Gastroesophageal sphincter (tissue), 4 donors: ENCODE measurements at regions not wholly inside any gene's neighbourhood (a gene's known extent, or its start where the extent isn't known, plus 50 kb on each side); places are given as distances from the start of the nearest gene placed in this dataset.

ENCODE experiments used
- ATAC-seq: fragments of 150-250 bp; one replicate; pipeline ENCODE4 v1.9.1; 2016; ENCODE audit warnings: mild to moderate bottlenecking, moderate library complexity
- H3K27ac ChIP-seq, 4 donors: fragments of 200-600 bp; sonication (generic) in 3 of 4; 1 replicate in 3 of 4; 2 replicates in 1 of 4; pipeline ENCODE4 v1.5.1; 2016 to 2019
- H3K27me3 ChIP-seq: fragments of 200-600 bp; sonication (generic); one replicate; pipeline ENCODE4 v1.5.1; 2019
- H3K36me3 ChIP-seq, 2 donors: fragments of 200-600 bp; sonication (generic); one replicate each; pipeline ENCODE4 v1.5.1; 2019; ENCODE audit warnings: control low read depth in 1 of 2
- H3K4me1 ChIP-seq, 3 donors: fragments of 200-600 bp; sonication (generic); 1 replicate in 2 of 3; 2 replicates in 1 of 3; pipeline ENCODE4 v1.5.1; 2016 to 2019; ENCODE audit warnings: control low read depth in 2 of 3
- H3K4me3 ChIP-seq, 2 donors: fragments of 200-600 bp; sonication (generic); one replicate each; pipeline ENCODE4 v1.5.1; 2019; ENCODE audit warnings: mild to moderate bottlenecking in 1 of 2, moderate library complexity in 1 of 2
- H3K9me3 ChIP-seq, 3 donors: fragments of 200-600 bp; sonication (generic); one replicate each; pipeline ENCODE4 v1.5.1; 2017 to 2019; ENCODE audit warnings: control low read depth in 2 of 3
- CTCF ChIP-seq, 4 experiments: fragments of 200-600 bp in 2 of 4; fragments of 450-650 bp in 2 of 4; sonication (generic) in 1 of 4; IDR thresholded peaks; one replicate each; pipeline ENCODE4 v1.5.1; 2017 to 2019; ENCODE audit warnings: antibody characterized with exemption in 4 of 4, mild to moderate bottlenecking in 2 of 4, moderate library complexity in 2 of 4
- EP300 ChIP-seq: sonication (generic); formaldehyde crosslinking; IDR thresholded peaks from one replicate; pipeline ENCODE4 v1.6.1; 2017; ENCODE audit warnings: antibody characterized with exemption, mild to moderate bottlenecking
- POLR2A ChIP-seq, 2 donors: fragments of 450-650 bp; IDR thresholded peaks; one replicate each; pipeline ENCODE4 v1.6.1; 2017; ENCODE audit warnings: antibody characterized with exemption in 2 of 2, mild to moderate bottlenecking in 2 of 2, moderate library complexity in 1 of 2
- POLR2AphosphoS5 ChIP-seq: sonication (generic); formaldehyde crosslinking; IDR thresholded peaks from one replicate; pipeline ENCODE4 v1.6.1; 2017; ENCODE audit warnings: antibody characterized with exemption
- WGBS, 2 donors: methylation state at CpG; one replicate each; pipeline ENCODE4 v1.1.5; 2018; ENCODE audit warnings: low coverage in 1 of 2; 5-methylcytosine and 5-hydroxymethylcytosine counted together

- no peak for TF ChIP-seq POLR2AphosphoS5
- no peak for TF ChIP-seq EP300
- no peak for TF ChIP-seq POLR2A (IDR thresholded peaks at IDR 0.05)
- TF ChIP-seq CTCF (IDR thresholded peaks at IDR 0.05) = no peak
- Histone ChIP-seq H3K4me1 (no peaks in the 10 kb centered on the region), H3K27me3 (no peaks in the 10 kb centered on the region), H3K36me3 (no peaks in the 10 kb centered on the region), H3K27ac (no peak overlapping the region), H3K4me3 (no peak overlapping the region), H3K9me3 (no peaks in the 10 kb centered on the region)
- no peak for ATAC-seq
- WGBS, 2 donors = 68 to 82% methylated on average over 3 of the region's 3 CpGs
Observed at GRCh38 chr5:167730121-167730520, 561.3 kb upstream of the WWC1 start.

- Histone ChIP-seq H3K9me3 (no peaks in the 10 kb centered on the region), H3K27me3 (no peaks in the 10 kb centered on the region), H3K27ac (no peak overlapping the region), H3K4me1 (no peaks in the 10 kb centered on the region), H3K4me3 (no peak overlapping the region), H3K36me3 (no peaks in the 10 kb centered on the region)
- no peak for ATAC-seq
- TF ChIP-seq POLR2A (IDR thresholded peaks at IDR 0.05) (no peak), POLR2AphosphoS5 (no peak), EP300 (no peak), CTCF (IDR thresholded peaks at IDR 0.05) (no peak)
- 74 to 79% methylated on average over 2 of the region's 2 CpGs for WGBS, 2 donors
Observed at GRCh38 chr5:167730656-167731055, 560.8 kb upstream of the WWC1 start.

GRCh38 chr5:167731951-167732350 is 559.5 kb upstream of the WWC1 start:
- H3K27ac ChIP-seq = no peak overlapping the region
- 93 to 100% methylated on average over 1 of the region's 1 CpG for WGBS, 2 donors
- TF ChIP-seq CTCF (IDR thresholded peaks at IDR 0.05) (no peak), EP300 (no peak)
- no peaks in the 10 kb centered on the region for H3K27me3 ChIP-seq
- H3K9me3 ChIP-seq = no peaks in the 10 kb centered on the region
- H3K4me3 ChIP-seq = no peak overlapping the region
- H3K4me1 ChIP-seq = no peaks in the 10 kb centered on the region
- ATAC-seq = no peak
- no peaks in the 10 kb centered on the region for H3K36me3 ChIP-seq

DNA sequence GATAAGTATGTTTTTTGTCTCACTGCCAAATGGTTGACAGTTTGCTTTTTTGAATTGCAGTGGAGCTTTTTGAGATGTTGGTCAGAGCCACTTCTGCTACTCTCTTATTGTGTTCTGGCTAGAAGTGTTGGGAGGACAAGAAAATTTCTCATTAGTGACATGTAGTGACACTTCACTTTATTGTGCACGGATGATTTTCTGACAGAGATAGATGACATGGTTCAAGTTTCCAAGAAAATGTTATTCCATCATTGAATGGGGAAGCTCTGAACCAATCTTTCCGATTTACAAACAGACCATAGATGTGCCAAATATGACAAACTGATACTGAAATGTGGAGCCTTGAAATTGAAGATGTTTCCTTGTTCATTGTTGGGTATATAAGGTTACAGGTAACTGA is 558.9 kb upstream of the WWC1 start:
- no peak overlapping the region for H3K27ac ChIP-seq
- WGBS, 2 donors = 40 to 51% methylated on average over 2 of the region's 2 CpGs
- H3K27me3 ChIP-seq = peaks cover 5% of the 10 kb centered on the region
- no peaks in the 10 kb centered on the region for H3K36me3 ChIP-seq
- H3K4me1 ChIP-seq = no peaks in the 10 kb centered on the region
- TF ChIP-seq EP300 = no peak
- no peak for TF ChIP-seq CTCF (IDR thresholded peaks at IDR 0.05)
- no peak for TF ChIP-seq POLR2AphosphoS5
- no peak for TF ChIP-seq POLR2A (IDR thresholded peaks at IDR 0.05)
- no peaks in the 10 kb centered on the region for H3K9me3 ChIP-seq
- H3K4me3 ChIP-seq = no peak overlapping the region
- ATAC-seq = no peak

- H3K27me3 ChIP-seq = peaks cover 5% of the 10 kb centered on the region
- 64 to 80% methylated on average over 4 to 9 of the region's 12 CpGs for WGBS, 2 donors
- H3K4me1 ChIP-seq = no peaks in the 10 kb centered on the region
- ATAC-seq = no peak
- H3K4me3 ChIP-seq = no peak overlapping the region
- peaks cover 0 to 3% (median 0%) of the 10 kb centered on the region in 3 donors for H3K9me3 ChIP-seq
- H3K27ac ChIP-seq = no peak overlapping the region
- TF ChIP-seq EP300 (no peak), POLR2AphosphoS5 (no peak), POLR2A (IDR thresholded peaks at IDR 0.05) (no peak), CTCF (IDR thresholded peaks at IDR 0.05) (no peak)
- no peaks in the 10 kb centered on the region for H3K36me3 ChIP-seq
Observed at GRCh38 chr5:167736992-167737391, 554.5 kb upstream of the WWC1 start.
